ENCODE measurements at regions not wholly inside any gene's neighbourhood (a gene's known extent, or its start where the extent isn't known, plus 50 kb on each side); places are given as distances from the start of the nearest gene placed in this dataset.

DNA sequence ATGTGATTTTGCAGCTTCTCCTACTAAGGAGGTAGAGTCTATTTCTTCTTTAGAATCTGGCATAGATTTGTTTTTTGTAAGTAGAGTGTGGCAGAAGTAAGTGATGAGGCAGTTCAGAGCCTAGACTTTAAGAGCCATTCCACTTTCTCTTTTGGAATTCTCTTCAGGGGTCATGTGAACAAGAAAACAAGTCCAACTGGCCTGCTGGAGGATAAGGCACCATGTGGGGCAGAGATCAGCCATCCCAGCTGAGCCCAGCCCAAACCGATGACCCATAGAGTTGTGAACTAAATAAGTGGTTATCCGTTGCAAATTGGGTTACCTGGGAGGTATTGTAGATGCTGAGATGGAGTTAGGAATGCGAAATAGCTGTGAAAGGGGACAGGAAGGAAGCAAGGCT lies 60.3 kb upstream of the TBPL2 start (continued):
- TF ChIP-seq, protein P1, sequence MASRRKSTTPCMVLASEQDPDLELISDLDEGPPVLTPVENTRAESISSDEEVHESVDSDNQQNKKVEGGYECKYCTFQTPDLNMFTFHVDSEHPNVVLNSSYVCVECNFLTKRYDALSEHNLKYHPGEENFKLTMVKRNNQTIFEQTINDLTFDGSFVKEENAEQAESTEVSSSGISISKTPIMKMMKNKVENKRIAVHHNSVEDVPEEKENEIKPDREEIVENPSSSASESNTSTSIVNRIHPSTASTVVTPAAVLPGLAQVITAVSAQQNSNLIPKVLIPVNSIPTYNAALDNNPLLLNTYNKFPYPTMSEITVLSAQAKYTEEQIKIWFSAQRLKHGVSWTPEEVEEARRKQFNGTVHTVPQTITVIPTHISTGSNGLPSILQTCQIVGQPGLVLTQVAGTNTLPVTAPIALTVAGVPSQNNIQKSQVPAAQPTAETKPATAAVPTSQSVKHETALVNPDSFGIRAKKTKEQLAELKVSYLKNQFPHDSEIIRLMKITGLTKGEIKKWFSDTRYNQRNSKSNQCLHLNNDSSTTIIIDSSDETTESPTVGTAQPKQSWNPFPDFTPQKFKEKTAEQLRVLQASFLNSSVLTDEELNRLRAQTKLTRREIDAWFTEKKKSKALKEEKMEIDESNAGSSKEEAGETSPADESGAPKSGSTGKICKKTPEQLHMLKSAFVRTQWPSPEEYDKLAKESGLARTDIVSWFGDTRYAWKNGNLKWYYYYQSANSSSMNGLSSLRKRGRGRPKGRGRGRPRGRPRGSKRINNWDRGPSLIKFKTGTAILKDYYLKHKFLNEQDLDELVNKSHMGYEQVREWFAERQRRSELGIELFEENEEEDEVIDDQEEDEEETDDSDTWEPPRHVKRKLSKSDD (CRISPR knock-in tag; IDR thresholded peaks at IDR 0.05; ENCODE audit: low read depth): no peak
- no peak for TF ChIP-seq ZNF547 (CRISPR knock-in tag; IDR thresholded peaks at IDR 0.05)

DNA sequence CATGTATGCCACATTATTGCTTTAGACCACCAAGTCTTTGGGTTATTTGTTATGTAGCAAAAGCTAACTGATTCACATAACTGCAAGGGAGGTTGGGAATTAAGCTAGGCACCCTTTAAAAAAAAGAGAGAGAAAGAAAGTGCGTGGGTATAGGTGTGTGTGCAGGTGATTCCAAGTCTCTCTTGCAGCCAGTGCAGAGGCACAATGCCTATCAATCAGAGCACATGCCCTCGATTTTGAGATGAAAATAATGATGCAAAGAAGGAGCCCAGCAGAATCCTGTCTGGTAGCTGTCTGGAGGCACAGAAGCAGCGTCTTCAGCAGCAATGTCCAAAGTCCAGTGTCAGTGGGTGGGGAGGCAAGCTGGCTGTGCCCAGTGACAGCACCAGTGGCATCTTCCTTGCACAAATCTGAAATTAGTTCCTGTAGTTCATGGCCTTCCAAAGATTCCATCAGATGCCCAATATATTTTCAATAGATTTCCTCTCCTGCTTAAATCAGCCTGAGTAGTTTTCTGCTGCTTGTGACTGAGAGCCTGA lies 62.4 kb upstream of the TBPL2 start:
- 0 out of 2 replicates have a peak, but pooled peaks cover 19% of the 10 kb centered on the region for H3K4me1 ChIP-seq (ENCODE audit: insufficient read depth, low read length)
- H3K9ac ChIP-seq (ENCODE audit: insufficient read depth, low read depth, low read length): no peak overlapping the region
- no peak for ATAC-seq
- no peak for DNase-seq (ENCODE audit: low spot score)
- H3K4me3 ChIP-seq (replicated peaks in 1 of 3; ENCODE audit: insufficient read depth in 1 of 3, low read depth in 2 of 3, low read length in 3 of 3): no peak overlapping the region
- WGBS (ENCODE audit: low lambda C conversion rate): 0% methylated on average over 2 of the region's 3 CpGs
- no peaks in the 10 kb centered on the region for H3K79me2 ChIP-seq (ENCODE audit: insufficient read depth, low read length)
- H3K27me3 ChIP-seq (ENCODE audit: control insufficient read depth in 1 of 2, insufficient read depth in 2 of 2, low read length in 2 of 2): peaks cover 0 to 15% of the 10 kb centered on the region in 2 experiments; a peak in 2 of 5 replicates
- in situ Hi-C loops (cut with HindIII; ENCODE audit: extremely low pct_ligation_motif_present, low pct_unique_long_range_greater_than_20kb): no loop called here
- intact Hi-C loops (cut with micrococcal nuclease; ENCODE audit: unreplicated experiment): no loop called here
- H3K4me2 ChIP-seq (ENCODE audit: low read depth, low read length): no peak overlapping the region
- no peaks in the 10 kb centered on the region for H3K36me3 ChIP-seq (replicated peaks in 1 of 2; ENCODE audit: control insufficient read depth in 1 of 2, insufficient read depth in 2 of 2, low read length in 2 of 2)
- H2AFZ ChIP-seq (ENCODE audit: low read length): no peak overlapping the region
- no peaks in the 10 kb centered on the region for H4K20me1 ChIP-seq (ENCODE audit: insufficient read depth, low read length)
- H3K27ac ChIP-seq (ENCODE audit: extremely low read length, insufficient read depth, low read length): no peak overlapping the region
- no peaks in the 10 kb centered on the region for H3K9me3 ChIP-seq (ENCODE audit: low read length)
- no TSS peak for BruUV-seq (replicated peaks)
- FAIRE-seq: no peak
- POLR2A ChIA-PET: no interaction called here
- CTCF ChIA-PET (ENCODE audit: low intra/inter-chr PET ratio, low total read pairs): no interaction called here
- TF ChIP-seq ZNF224 (CRISPR knock-in tag; IDR thresholded peaks at IDR 0.05): no peak
- TF ChIP-seq, protein P2, sequence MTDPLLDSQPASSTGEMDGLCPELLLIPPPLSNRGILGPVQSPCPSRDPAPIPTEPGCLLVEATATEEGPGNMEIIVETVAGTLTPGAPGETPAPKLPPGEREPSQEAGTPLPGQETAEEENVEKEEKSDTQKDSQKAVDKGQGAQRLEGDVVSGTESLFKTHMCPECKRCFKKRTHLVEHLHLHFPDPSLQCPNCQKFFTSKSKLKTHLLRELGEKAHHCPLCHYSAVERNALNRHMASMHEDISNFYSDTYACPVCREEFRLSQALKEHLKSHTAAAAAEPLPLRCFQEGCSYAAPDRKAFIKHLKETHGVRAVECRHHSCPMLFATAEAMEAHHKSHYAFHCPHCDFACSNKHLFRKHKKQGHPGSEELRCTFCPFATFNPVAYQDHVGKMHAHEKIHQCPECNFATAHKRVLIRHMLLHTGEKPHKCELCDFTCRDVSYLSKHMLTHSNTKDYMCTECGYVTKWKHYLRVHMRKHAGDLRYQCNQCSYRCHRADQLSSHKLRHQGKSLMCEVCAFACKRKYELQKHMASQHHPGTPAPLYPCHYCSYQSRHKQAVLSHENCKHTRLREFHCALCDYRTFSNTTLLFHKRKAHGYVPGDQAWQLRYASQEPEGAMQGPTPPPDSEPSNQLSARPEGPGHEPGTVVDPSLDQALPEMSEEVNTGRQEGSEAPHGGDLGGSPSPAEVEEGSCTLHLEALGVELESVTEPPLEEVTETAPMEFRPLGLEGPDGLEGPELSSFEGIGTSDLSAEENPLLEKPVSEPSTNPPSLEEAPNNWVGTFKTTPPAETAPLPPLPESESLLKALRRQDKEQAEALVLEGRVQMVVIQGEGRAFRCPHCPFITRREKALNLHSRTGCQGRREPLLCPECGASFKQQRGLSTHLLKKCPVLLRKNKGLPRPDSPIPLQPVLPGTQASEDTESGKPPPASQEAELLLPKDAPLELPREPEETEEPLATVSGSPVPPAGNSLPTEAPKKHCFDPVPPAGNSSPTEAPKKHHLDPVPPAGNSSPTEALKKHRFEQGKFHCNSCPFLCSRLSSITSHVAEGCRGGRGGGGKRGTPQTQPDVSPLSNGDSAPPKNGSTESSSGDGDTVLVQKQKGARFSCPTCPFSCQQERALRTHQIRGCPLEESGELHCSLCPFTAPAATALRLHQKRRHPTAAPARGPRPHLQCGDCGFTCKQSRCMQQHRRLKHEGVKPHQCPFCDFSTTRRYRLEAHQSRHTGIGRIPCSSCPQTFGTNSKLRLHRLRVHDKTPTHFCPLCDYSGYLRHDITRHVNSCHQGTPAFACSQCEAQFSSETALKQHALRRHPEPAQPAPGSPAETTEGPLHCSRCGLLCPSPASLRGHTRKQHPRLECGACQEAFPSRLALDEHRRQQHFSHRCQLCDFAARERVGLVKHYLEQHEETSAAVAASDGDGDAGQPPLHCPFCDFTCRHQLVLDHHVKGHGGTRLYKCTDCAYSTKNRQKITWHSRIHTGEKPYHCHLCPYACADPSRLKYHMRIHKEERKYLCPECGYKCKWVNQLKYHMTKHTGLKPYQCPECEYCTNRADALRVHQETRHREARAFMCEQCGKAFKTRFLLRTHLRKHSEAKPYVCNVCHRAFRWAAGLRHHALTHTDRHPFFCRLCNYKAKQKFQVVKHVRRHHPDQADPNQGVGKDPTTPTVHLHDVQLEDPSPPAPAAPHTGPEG (CRISPR knock-in tag; IDR thresholded peaks at IDR 0.05): no peak
- TF ChIP-seq RARA (CRISPR knock-in tag; IDR thresholded peaks at IDR 0.05): no peak
- TF ChIP-seq CHCHD3 (CRISPR knock-in tag; IDR thresholded peaks at IDR 0.05): no peak
- TF ChIP-seq ZNF138 (CRISPR knock-in tag; IDR thresholded peaks at IDR 0.05; ENCODE audit: low read depth): no peak
- TF ChIP-seq, protein P3, sequence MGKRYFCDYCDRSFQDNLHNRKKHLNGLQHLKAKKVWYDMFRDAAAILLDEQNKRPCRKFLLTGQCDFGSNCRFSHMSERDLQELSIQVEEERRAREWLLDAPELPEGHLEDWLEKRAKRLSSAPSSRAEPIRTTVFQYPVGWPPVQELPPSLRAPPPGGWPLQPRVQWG (CRISPR knock-in tag; IDR thresholded peaks at IDR 0.05; ENCODE audit: borderline replicate concordance, low read depth): no peak
- TF ChIP-seq ZNF34 (CRISPR knock-in tag; IDR thresholded peaks at IDR 0.05; ENCODE audit: borderline replicate concordance): no peak
- TF ChIP-seq HNRNPL (IDR thresholded peaks at IDR 0.05; ENCODE audit: low read depth, low read length): no peak
- TF ChIP-seq SNAI1 (CRISPR knock-in tag; IDR thresholded peaks at IDR 0.05; ENCODE audit: borderline replicate concordance): no peak
- TF ChIP-seq SETDB1 (CRISPR knock-in tag; IDR thresholded peaks at IDR 0.05; ENCODE audit: borderline replicate concordance): no peak
- no peak for TF ChIP-seq ZNF670 (CRISPR knock-in tag; IDR thresholded peaks at IDR 0.05; ENCODE audit: borderline replicate concordance)
- TF ChIP-seq NFRKB (IDR thresholded peaks at IDR 0.05): no peak
